ENCODE measurements at regions not wholly inside any gene's neighbourhood (a gene's known extent, or its start where the extent isn't known, plus 50 kb on each side); places are given as distances from the start of the nearest gene placed in this dataset.

- peak; percentile 8 to 36 (median 20) for DNase-seq (ENCODE audit: low read depth in 3 of 3)
These were observed 219.8 kb upstream of the PARD3B start for GRCh38 chr2:204325468-204325867.

DNA sequence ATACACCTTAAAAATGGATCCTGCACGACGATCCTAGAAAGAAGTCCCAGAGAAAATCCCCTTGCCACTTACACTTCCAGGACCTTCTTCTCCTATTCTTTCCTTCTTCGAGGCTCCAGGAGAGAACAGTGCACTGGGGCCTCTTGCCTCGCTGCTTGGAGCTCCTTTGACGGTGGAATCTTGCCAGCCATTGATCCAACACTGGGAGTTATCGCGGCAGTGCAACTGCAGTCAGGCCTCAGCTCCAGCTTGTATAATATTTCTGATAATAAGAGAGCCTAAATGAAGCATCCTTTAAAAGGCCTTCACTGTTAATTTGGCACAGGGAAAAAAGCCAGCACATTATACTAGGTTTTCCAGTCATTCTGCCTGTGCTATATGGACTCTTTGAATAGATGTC, 216.9 kb upstream of the PARD3B start:
- DNase-seq (ENCODE audit: low read depth in 3 of 3): no peak

GRCh38 chr2:204329016-204329415, 216.3 kb upstream of the PARD3B start:
- no peak for DNase-seq (ENCODE audit: low read depth in 3 of 3)

DNA sequence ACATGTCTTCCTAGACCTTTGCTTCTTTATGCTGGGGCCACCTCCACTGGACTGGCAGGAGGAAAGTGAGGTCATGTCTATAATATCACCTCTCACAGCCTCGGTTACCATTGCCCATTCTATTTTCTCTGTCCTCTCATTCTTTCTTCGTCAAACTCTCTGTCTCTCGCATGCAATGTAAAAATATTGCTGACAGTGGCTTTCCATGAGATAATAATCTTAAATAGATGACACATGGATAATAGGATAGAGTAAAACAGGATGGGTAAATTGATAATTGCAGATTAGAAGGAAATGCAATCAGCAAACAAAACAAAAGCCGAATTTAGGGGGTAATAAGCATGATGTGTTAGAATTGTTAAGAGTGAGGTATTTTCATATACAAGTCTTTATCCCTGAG, 215.7 kb upstream of the PARD3B start:
- no peak for DNase-seq (ENCODE audit: low read depth in 3 of 3)

- DNase-seq (ENCODE audit: low read depth in 3 of 3): no peak
These were observed 214.1 kb upstream of the PARD3B start for GRCh38 chr2:204331180-204331579.

GRCh38 chr2:204331988-204332387, 213.3 kb upstream of the PARD3B start:
- DNase-seq (ENCODE audit: low read depth in 3 of 3): no peak

DNA sequence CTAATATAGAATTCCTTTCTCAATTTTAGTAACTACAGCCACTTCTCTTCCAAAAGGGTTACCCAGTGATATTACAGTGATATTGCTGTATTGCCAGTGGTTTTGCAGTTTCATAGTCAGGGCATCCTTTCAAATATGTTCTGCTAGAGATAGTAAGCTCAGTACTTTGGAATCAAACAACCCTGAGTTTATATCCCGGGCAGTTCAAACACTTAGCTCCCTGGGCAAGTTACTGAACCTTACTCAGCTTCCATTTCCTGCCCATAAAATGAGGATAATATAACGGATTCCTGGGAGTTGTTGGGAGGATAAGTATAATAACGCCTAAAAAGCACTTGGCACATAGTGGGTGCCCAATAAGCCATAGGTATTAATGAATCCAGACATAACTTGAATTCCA, 212.6 kb upstream of the PARD3B start:
- no peak for DNase-seq (ENCODE audit: low read depth in 3 of 3)

DNA sequence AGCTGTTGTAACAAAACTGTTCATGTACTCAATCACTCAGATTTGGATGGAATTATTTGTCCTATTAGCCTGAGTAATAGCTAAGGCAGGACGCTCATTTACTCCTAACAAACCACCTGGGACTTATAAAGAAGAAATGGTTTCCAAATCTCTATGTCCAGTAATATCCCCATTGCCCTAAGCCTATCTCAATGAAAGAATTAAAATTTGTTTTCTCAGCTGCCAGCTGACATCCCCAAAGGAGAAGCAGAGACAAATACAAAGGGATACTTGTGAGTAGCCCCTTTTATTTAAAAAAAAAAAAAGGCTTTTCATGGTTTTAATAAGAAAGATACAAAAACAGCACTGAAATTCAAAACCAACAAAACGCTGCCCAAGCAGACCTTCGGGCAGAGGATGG, 211.4 kb upstream of the PARD3B start:
- no peak for DNase-seq (ENCODE audit: low read depth in 3 of 3)

DNA sequence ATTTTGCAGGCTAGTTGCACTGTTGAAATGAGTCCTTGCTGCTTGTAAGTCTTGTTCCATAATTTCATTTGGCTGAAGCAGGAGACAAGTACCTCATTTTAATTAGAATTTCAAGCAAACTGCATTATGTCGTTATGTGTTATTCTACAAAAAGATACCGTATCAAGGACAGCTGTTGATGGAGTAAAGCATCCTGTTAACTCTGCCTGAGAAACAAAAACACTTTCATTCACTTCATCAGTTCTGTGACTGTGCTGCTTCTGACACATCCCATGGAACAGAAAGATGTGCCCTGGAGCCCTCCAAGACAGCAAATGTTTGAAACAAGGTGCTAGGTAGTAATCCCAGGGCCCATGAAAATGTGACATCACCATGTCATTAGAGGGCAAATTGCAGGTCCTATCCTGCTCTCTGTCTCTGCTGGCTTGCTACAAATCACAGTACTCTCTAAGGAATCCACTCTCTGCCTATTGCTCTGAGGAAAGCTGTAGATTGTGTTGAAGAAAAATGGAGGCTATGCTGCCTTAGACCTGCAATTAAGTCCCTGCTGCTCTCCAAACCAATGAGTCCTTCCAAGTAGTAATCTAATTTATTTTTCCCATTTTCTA, 209.7 kb upstream of the PARD3B start:
- no peak for DNase-seq (ENCODE audit: low read depth in 3 of 3)

- DNase-seq (ENCODE audit: low read depth in 3 of 3): no peak
These were observed 209.0 kb upstream of the PARD3B start for GRCh38 chr2:204336153-204336744.

DNA sequence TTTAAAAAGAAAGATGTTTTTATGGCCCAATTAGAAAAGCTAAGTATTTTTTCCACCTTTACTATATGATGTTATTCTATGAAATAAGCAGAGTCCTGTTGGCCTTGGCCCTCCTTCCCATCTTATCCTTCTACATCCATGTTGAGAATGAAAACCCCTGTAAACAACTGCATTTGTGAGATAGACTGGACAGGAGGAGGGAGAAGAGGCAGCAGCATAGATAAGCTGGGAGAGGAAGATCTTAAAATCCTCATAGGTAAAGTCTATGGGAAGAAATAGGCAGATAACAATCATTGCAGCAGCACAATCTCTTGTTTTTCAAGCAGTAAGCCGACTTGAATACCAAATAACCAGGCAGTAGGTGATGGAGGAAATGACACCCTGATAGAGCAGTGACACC, 207.6 kb upstream of the PARD3B start:
- no peak for DNase-seq (ENCODE audit: low read depth in 3 of 3)

GRCh38 chr2:204339212-204339715, 206.0 kb upstream of the PARD3B start:
- no peak for DNase-seq (ENCODE audit: low read depth in 3 of 3)

DNA sequence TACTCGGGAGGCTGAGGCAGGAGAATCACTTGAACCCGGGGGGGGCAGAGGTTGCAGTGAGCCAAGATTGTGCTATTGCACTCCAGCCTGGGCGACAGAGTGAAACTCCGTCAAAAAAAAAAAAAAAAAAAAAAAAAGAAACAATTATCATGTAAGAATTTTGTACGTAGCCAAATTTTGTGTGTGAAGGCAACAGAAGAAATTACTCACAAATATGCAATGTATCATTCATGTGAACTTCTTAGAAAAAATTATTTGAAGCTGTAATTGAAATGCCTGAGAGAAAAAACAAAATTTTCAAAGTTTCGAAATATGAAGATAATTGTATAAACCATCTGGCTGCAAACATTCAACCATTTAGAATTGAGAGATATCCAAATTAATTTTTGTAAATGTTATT, 204.8 kb upstream of the PARD3B start:
- DNase-seq (ENCODE audit: low read depth in 3 of 3): no peak

DNA sequence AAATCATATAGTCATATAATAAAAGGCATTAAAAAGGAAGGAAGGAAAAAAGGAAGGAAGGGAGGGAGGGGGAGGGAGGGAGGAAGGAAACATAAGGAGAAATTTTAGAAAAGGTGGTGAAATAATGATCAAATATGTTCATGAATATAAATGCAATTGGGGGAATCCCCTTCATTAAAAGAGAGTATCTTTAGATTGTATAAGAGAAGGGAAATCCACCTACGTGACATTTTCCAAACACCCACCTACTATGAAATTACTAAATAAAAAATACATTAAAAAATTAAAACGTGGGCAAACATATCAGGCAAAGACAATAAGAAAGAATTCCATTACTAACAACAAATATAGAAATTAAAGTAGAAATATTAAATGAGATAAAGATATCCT, 203.4 kb upstream of the PARD3B start:
- DNase-seq (ENCODE audit: low read depth in 3 of 3): no peak

DNA sequence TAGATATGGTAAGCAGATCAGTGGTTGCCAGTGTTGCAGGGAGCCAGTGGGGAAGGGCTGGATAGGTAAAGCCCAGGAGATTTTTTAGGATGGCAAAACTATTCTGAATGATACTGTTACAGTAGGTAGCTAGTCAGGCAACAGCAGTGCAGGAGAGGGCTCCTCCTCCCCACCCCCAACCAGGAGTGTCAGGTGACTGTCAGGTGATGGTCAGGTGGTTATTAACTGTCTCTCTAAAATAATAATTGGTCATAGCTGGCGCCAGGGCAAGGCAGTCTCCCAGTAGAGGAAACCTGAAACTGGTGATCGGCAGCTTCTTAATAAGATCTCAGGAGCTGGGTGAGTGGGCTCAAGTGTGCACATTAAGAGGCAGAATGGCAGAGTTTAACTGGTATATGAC, 201.6 kb upstream of the PARD3B start:
- no peak for DNase-seq (ENCODE audit: low read depth in 3 of 3)

GRCh38 chr2:204344119-204344518, 201.2 kb upstream of the PARD3B start:
- DNase-seq (ENCODE audit: low read depth in 3 of 3): no peak

- DNase-seq (ENCODE audit: low read depth in 3 of 3): no peak
These were observed 198.4 kb upstream of the PARD3B start for GRCh38 chr2:204346906-204347305.

- no peak for DNase-seq (ENCODE audit: low read depth in 3 of 3)
These were observed 191.5 kb upstream of the PARD3B start for GRCh38 chr2:204353823-204354222.

DNA sequence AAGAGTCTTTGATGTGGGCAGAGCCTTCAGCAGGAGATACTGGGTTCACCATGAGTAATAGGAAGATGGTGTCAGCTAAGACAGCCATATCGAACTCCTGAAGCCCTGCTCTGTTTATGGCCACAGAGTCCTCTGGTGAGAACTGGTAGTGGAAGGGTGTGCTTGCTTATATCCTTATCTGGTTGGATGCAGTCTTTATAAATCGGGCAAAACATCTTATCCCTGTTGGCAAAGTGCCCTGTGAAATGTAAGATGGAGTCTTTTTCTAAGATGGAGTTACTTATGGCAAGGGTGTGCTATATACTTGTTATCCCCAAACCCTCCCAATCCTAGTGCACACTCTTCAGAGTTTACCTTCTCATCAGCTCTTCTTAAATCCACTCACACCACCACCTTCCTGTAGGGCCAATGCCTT, 190.8 kb upstream of the PARD3B start:
- DNase-seq (ENCODE audit: low read depth in 3 of 3): no peak

DNA sequence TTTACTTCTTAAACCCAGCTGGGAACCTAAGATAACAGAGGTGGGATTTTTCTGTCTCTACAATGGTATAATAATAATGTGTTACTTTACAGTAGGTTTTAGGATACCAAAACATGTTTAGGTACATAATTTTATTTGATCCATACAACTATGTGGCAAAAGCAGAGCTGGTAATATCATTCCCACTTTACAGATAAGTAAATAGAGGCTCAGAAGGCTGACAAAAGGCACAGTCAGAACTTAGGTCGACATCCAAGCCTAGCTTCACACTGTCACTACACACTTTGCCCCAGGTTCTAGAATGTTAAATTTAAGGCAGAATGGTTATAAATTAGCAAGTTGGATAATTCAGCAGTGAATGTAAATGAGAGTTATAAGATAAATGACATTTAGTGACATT, 189.6 kb upstream of the PARD3B start:
- DNase-seq (ENCODE audit: low read depth in 3 of 3): no peak

DNA sequence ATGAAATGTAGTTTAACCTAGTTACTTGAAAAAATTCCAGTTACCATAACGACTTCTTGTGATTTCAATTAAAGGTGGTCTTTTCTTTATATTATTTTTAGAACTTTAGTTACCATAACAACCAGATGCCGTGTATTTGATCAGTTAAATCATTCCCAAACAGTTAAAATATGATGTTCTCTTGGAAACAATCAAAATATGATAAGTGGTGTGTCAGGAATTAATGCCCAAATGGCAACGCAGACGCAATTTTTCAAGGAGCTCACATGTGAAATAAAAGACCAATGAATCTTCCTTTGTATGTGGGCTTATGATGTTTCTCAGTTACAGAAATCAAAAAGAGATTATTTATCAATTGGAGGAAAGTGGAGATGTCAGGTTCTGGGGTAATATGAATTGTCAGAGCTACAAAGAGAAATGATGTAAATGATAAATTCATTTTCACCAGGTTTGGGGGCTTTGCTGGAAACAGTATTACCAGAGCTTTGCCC, 189.1 kb upstream of the PARD3B start:
- DNase-seq (ENCODE audit: low read depth in 3 of 3): no peak

GRCh38 chr2:204357286-204357685, 188.0 kb upstream of the PARD3B start:
- no peak for DNase-seq (ENCODE audit: low read depth in 3 of 3)

GRCh38 chr2:204359076-204359475, 186.2 kb upstream of the PARD3B start:
- DNase-seq (ENCODE audit: low read depth in 3 of 3): no peak
